Immature natural killer cell (primary cell): ENCODE measurements at regions not wholly inside any gene's neighbourhood (a gene's known extent, or its start where the extent isn't known, plus 50 kb on each side); places are given as distances from the start of the nearest gene placed in this dataset.

Experiments
- DNase-seq, 3 donors: peaks; one replicate each; pipeline ENCODE4 v3.0.0; 2022; ENCODE audit warnings: mixed read lengths in 1 of 3
- H3K27ac Mint-ChIP-seq, 6 donors: one replicate each; pipeline ENCODE4 v1.8.0; 2020; ENCODE audit warnings: mixed read lengths in 6 of 6, mild to moderate bottlenecking in 5 of 6, inconsistent platforms in 4 of 6, moderate library complexity in 3 of 6
- H3K27me3 Mint-ChIP-seq, 3 donors: one replicate each; pipeline ENCODE4 v1.8.0; 2020 to 2021; ENCODE audit warnings: low read depth in 3 of 3, mild to moderate bottlenecking in 3 of 3, mixed read lengths in 3 of 3, moderate library complexity in 3 of 3, inconsistent platforms in 1 of 3
- H3K36me3 Mint-ChIP-seq, 3 donors: one replicate each; pipeline ENCODE4 v1.8.0; 2020; ENCODE audit warnings: mixed read lengths in 3 of 3, inconsistent platforms in 2 of 3, mild to moderate bottlenecking in 2 of 3
- H3K4me1 Mint-ChIP-seq, 2 donors: one replicate each; pipeline ENCODE4 v1.8.0; 2020; ENCODE audit warnings: inconsistent platforms in 2 of 2, mild to moderate bottlenecking in 2 of 2, mixed read lengths in 2 of 2, moderate library complexity in 1 of 2
- H3K4me3 Mint-ChIP-seq, 5 donors: one replicate each; pipeline ENCODE4 v1.8.0; 2020; ENCODE audit warnings: mild to moderate bottlenecking in 5 of 5, mixed read lengths in 5 of 5, inconsistent platforms in 3 of 5, moderate library complexity in 3 of 5
- H3K9me3 Mint-ChIP-seq, 6 donors: one replicate each; pipeline ENCODE4 v1.8.0; 2020; ENCODE audit warnings: mild to moderate bottlenecking in 6 of 6, mixed read lengths in 6 of 6, inconsistent platforms in 4 of 6, moderate library complexity in 3 of 6

GRCh38 chr16:5870886-5871691 is 773.5 kb upstream of the EEF2KMT start:
- H3K27me3 Mint-ChIP-seq = peaks cover 0 to 5% (median 4%) of the 10 kb centered on the region in 3 donors
- no peaks in the 10 kb centered on the region for H3K36me3 Mint-ChIP-seq
- no peak for DNase-seq
- H3K4me1 Mint-ChIP-seq = no peaks in the 10 kb centered on the region
- peaks cover 0 to 8% (median 0%) of the 10 kb centered on the region in 6 donors for H3K9me3 Mint-ChIP-seq
- H3K4me3 Mint-ChIP-seq = no peak overlapping the region
- H3K27ac Mint-ChIP-seq = no peak overlapping the region

DNA sequence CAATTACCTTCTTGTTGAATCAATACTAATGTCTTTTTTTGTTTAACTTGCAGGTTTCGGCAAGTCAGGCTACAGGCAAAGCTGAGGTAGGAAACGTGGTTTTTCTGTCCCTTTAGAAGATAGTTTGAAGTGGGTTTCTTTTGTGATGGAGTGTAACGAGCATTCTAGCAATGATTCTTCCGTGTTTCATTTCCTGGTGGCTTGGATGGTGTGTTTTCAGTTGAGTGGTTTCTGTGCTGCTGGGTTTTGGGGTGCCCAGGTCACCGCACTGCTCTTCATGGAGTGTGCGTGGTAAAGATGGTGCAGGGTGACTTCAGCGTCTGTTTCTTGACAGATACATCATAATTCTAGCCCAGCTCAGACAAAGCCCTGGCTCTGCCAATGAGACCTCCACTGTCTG is 769.7 kb upstream of the EEF2KMT start:
- Mint-ChIP-seq H3K9me3 (peaks cover 0 to 7% (median 0%) of the 10 kb centered on the region in 6 donors), H3K27me3 (peaks cover 2 to 5% (median 4%) of the 10 kb centered on the region in 3 donors), H3K36me3 (no peaks in the 10 kb centered on the region)

DNA sequence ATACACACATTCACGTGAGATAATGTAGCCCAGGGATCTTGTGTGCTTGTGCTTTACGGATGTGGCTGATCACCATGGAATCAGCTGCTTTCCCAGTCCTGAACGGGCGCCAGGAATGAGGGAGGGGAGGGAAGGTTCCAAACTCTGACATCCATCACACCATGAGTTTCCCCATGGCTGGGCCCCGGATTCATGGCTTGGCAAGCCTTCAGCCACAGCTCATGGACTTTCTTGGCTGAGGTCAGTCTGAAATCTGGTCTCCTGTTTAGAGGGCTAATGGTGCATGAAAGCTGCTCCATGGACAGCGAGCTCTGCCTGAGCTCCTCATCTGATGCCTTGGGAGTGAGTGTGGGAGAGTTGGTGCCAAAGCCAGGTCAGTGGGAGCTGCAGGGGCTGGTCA is 767.6 kb upstream of the EEF2KMT start:
- Mint-ChIP-seq H3K27me3 (peaks cover 1 to 5% (median 4%) of the 10 kb centered on the region in 3 donors), H3K9me3 (peaks cover 0 to 7% (median 0%) of the 10 kb centered on the region in 6 donors), H3K4me3 (no peak overlapping the region), H3K27ac (no peak overlapping the region), H3K36me3 (no peaks in the 10 kb centered on the region), H3K4me1 (no peaks in the 10 kb centered on the region)
- no peak for DNase-seq

More for the DNA sequence above, 769.7 kb upstream of the EEF2KMT start:
- no peak overlapping the region for H3K27ac Mint-ChIP-seq
- DNase-seq = no peak
- H3K4me1 Mint-ChIP-seq = no peaks in the 10 kb centered on the region
- H3K4me3 Mint-ChIP-seq = no peak overlapping the region

GRCh38 chr16:5863071-5863606 is 765.5 kb upstream of the EEF2KMT start:
- DNase-seq = no peak
- Mint-ChIP-seq H3K4me3 (no peak overlapping the region), H3K27ac (no peak overlapping the region), H3K4me1 (no peaks in the 10 kb centered on the region), H3K9me3 (peaks cover 0 to 5% (median 0%) of the 10 kb centered on the region in 6 donors), H3K27me3 (peaks cover 2 to 4% (median 3%) of the 10 kb centered on the region in 3 donors), H3K36me3 (no peaks in the 10 kb centered on the region)

- no peak overlapping the region for H3K27ac Mint-ChIP-seq
- no peaks in the 10 kb centered on the region for H3K36me3 Mint-ChIP-seq
- no peak for DNase-seq
- peaks cover 2 to 4% (median 3%) of the 10 kb centered on the region in 3 donors for H3K27me3 Mint-ChIP-seq
- H3K4me3 Mint-ChIP-seq = no peak overlapping the region
- H3K9me3 Mint-ChIP-seq = peaks cover 0 to 5% (median 0%) of the 10 kb centered on the region in 6 donors
- H3K4me1 Mint-ChIP-seq = no peaks in the 10 kb centered on the region
Observed at GRCh38 chr16:5862103-5862840, 764.7 kb upstream of the EEF2KMT start.

DNA sequence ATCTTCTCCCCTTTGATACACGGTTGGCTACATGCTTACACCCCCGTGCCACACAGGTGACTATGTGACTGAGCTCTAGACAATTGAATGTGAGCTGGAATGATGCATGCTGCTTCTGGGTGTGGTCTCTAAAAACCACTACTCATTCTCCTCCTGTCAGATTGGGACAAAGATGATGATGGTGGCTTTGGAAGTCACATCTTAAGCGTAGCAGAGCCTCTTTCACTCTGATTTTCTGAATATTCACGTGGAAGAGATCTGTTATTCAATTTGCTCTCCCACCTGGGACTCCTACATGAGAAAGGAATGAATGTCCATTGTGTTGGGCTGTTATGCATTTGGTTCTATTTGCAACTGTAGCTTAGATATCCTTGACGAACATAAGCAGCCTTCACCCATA is 763.6 kb upstream of the EEF2KMT start:
- H3K4me3 Mint-ChIP-seq = no peak overlapping the region
- H3K4me1 Mint-ChIP-seq = no peaks in the 10 kb centered on the region
- peaks cover 2 to 4% (median 2%) of the 10 kb centered on the region in 3 donors for H3K27me3 Mint-ChIP-seq
- no peaks in the 10 kb centered on the region for H3K36me3 Mint-ChIP-seq
- peaks cover 0 to 5% (median 0%) of the 10 kb centered on the region in 6 donors for H3K9me3 Mint-ChIP-seq
- H3K27ac Mint-ChIP-seq = no peak overlapping the region
- no peak for DNase-seq

- H3K9me3 Mint-ChIP-seq = peaks cover 0 to 3% (median 0%) of the 10 kb centered on the region in 6 donors
- no peak for DNase-seq
- peaks cover 0 to 5% (median 2%) of the 10 kb centered on the region in 3 donors for H3K27me3 Mint-ChIP-seq
- no peaks in the 10 kb centered on the region for H3K4me1 Mint-ChIP-seq
- no peak overlapping the region for H3K27ac Mint-ChIP-seq
- H3K4me3 Mint-ChIP-seq = no peak overlapping the region
- no peaks in the 10 kb centered on the region for H3K36me3 Mint-ChIP-seq
Observed at GRCh38 chr16:5858180-5858579, 760.6 kb upstream of the EEF2KMT start.

DNA sequence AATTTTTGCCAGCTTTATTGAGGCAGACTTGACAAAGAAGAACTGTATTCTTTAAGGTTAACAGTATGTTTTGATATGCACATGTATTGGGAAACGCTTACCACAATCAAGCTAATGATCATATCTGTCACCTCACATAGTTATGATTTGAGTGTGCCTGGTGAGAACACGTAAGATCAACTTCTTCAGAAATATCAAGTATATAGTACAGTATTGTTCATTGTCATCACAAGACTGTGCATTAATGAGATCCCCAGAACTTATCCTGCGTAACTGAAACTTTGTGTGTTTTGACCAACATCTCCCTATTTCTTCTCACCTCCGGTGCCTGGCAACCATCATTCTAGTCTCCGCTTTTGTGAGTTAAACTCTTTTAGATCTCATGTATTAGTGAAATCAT is 756.4 kb upstream of the EEF2KMT start:
- no peak for DNase-seq
- no peaks in the 10 kb centered on the region for H3K4me1 Mint-ChIP-seq
- H3K4me3 Mint-ChIP-seq = no peak overlapping the region
- no peaks in the 10 kb centered on the region for H3K36me3 Mint-ChIP-seq
- peaks cover 0 to 7% (median 6%) of the 10 kb centered on the region in 3 donors for H3K27me3 Mint-ChIP-seq
- peaks cover 0 to 3% (median 0%) of the 10 kb centered on the region in 6 donors for H3K9me3 Mint-ChIP-seq
- H3K27ac Mint-ChIP-seq = no peak overlapping the region

- peaks cover 0 to 3% (median 0%) of the 10 kb centered on the region in 6 donors for H3K9me3 Mint-ChIP-seq
- H3K27ac Mint-ChIP-seq = no peak overlapping the region
- H3K4me1 Mint-ChIP-seq = no peaks in the 10 kb centered on the region
- no peak overlapping the region for H3K4me3 Mint-ChIP-seq
- H3K36me3 Mint-ChIP-seq = no peaks in the 10 kb centered on the region
- DNase-seq = no peak
- H3K27me3 Mint-ChIP-seq = peaks cover 3 to 7% (median 4%) of the 10 kb centered on the region in 3 donors
Observed at GRCh38 chr16:5852151-5852550, 754.6 kb upstream of the EEF2KMT start.

- Mint-ChIP-seq H3K27me3 (peaks cover 3 to 7% (median 4%) of the 10 kb centered on the region in 3 donors), H3K36me3 (no peaks in the 10 kb centered on the region), H3K27ac (no peak overlapping the region), H3K9me3 (peaks cover 0 to 3% (median 0%) of the 10 kb centered on the region in 6 donors), H3K4me1 (no peaks in the 10 kb centered on the region), H3K4me3 (no peak overlapping the region)
- no peak for DNase-seq
Observed at GRCh38 chr16:5851393-5851982, 753.9 kb upstream of the EEF2KMT start.

DNA sequence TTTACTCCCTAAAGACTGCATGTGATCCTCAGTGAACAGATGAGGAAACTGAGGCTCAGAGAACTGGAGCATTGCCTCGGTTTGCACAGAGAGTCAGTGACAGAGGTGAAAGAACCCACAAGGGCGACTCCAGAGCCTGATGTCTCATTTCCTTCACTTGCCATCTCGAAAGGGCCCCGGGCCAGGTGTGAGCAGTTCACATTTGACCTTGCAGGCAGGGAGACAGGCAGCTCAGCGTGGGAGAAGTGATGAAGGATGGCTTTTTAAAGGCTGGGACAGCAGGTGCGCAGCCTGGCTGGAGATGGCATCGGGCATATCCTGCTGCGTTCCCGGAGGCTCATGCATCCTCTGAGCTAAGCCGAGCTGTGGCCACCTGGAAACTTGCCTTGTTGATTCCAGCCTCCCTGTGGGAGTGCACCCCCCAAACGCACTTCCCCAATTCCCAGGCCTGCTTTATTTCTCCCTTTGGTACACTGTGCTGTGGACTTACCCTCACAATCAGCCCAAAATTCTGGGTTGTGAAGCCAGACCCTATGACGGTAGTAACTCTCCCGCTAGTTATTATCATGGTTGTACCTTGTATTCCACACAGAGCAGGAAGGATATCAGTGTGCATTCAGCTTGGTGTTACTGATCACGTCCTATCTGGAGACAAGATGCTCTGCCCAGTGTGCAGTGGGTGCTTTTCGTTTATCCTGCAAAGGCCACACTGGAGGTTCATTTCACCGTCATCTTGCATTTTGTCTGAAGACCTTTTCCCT is 753.2 kb upstream of the EEF2KMT start:
- Mint-ChIP-seq H3K4me3 (no peak overlapping the region), H3K27me3 (peaks cover 3 to 7% (median 4%) of the 10 kb centered on the region in 3 donors), H3K27ac (no peak overlapping the region), H3K9me3 (peaks cover 0 to 3% (median 0%) of the 10 kb centered on the region in 6 donors), H3K36me3 (no peaks in the 10 kb centered on the region), H3K4me1 (no peaks in the 10 kb centered on the region)
- no peak for DNase-seq

- Mint-ChIP-seq H3K9me3 (peaks cover 0 to 2% (median 0%) of the 10 kb centered on the region in 6 donors), H3K27ac (no peak overlapping the region), H3K4me1 (no peaks in the 10 kb centered on the region), H3K36me3 (no peaks in the 10 kb centered on the region), H3K27me3 (peaks cover 0 to 6% (median 3%) of the 10 kb centered on the region in 3 donors), H3K4me3 (no peak overlapping the region)
- DNase-seq = no peak
Observed at GRCh38 chr16:5845046-5845445, 747.5 kb upstream of the EEF2KMT start.

- peaks cover 0 to 5% (median 0%) of the 10 kb centered on the region in 6 donors for H3K9me3 Mint-ChIP-seq
- peaks cover 0 to 3% (median 0%) of the 10 kb centered on the region in 3 donors for H3K27me3 Mint-ChIP-seq
- no peak overlapping the region for H3K4me3 Mint-ChIP-seq
- H3K27ac Mint-ChIP-seq = no peak overlapping the region
- no peaks in the 10 kb centered on the region for H3K4me1 Mint-ChIP-seq
- no peak for DNase-seq
- no peaks in the 10 kb centered on the region for H3K36me3 Mint-ChIP-seq
Observed at GRCh38 chr16:5841974-5842373, 744.4 kb upstream of the EEF2KMT start.
